HG02884 (cell line): ENCODE measurements at regions not wholly inside any gene's neighbourhood (a gene's known extent, or its start where the extent isn't known, plus 50 kb on each side); places are given as distances from the start of the nearest gene placed in this dataset.

Experiments used
- ATAC-seq: cut with Tn5 transposase; IDR thresholded peaks from one replicate; pipeline ENCODE4 v1.9.1; 2021; ENCODE audit warnings: mild to moderate bottlenecking, moderate library complexity; ENCODE audit not compliant: unreplicated experiment

DNA sequence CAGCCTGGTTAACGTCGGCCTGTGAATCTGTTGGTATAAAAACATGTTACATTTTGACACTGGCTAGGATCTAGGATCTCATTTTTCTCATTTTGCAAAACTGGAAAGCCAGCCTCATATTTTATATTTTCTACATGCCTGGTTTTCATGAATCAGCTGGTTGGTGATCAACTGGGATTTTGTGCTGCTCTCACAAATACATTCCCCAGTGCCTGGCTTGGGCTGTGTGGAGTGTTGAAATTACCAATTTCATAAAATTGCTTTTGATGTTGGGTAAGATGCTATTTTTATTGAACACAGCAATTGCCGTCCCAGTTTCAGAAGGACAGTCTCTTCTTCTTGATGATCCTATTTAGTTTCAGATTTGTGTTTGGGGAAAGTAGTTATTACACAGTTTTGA lies 604.3 kb downstream of the TAFA4 start:
- ATAC-seq = no peak

DNA sequence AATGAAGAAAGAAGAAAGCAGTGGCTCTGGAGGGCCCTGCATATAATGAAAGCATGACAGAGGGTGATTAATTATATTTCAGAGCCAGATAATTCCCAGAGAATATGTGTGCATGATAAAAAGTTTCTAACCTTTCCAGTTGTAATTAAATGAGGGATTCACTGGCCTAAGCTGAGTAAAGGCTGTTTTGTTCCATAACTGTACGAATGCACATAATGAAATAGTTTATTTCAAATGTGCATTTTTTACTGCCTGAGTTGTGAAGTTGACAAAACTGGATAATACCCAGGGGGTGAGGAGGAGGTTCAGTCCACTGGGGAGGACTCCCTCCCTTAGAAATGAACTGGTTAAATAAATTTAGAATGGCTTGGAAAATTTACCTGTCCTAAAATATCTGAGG lies 616.4 kb downstream of the TAFA4 start:
- no peak for ATAC-seq

DNA sequence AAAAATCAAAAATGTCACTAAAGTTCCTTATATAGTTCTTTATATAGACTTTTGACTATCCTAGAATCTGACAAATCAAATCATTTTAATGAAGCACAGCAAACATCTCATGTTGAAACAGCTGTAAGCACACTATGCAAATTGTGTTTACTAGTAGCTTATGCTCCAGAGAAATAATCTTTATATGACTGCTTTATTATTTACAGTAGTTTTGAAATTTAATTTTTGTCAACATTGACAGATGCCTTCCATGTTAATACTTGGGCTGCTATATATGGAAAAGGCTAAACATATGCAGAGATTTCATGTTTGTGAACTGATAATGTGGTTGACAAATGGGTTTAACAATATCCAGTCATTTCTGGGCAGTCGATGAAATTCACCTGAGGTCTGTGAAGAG lies 616.8 kb downstream of the TAFA4 start:
- no peak for ATAC-seq

DNA sequence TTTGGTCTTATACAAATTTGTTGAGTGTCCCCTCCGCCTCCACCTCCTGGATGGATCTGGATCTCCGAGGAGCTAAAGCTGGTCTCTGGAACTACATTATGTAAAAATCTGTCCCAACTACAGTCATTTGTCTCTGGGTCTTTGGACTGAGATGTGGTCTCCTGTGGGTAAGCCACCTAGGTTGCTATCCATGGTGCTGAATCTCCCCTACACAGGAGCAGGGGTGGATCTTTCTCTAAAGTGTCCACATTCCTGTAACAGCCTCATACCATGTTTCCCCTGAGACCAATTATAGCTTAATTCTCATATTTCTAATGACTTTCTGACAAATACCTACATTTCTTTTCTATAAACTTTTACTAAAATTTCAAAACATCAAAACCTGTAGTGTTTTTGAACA lies 625.8 kb downstream of the TAFA4 start:
- ATAC-seq = no peak

DNA sequence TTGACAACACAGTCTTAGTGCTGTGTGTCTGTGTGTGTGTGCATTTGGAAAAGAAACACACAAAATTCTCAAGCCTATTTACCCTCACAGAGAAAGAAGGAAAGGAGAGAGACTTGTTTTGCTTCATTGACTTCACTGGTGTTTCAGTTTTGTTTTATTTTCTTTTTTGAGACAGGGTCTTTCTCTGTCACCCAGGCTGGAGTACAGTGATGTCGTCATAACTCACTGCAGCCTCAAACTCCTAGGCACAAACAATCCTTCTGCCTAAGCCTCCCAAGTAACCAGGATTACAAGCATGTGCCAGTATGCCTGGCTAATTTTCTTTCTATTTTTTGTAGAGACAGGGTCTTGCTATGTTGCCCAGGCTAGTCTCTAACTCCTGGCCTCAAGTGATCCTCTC lies 636.9 kb downstream of the TAFA4 start:
- no peak for ATAC-seq

DNA sequence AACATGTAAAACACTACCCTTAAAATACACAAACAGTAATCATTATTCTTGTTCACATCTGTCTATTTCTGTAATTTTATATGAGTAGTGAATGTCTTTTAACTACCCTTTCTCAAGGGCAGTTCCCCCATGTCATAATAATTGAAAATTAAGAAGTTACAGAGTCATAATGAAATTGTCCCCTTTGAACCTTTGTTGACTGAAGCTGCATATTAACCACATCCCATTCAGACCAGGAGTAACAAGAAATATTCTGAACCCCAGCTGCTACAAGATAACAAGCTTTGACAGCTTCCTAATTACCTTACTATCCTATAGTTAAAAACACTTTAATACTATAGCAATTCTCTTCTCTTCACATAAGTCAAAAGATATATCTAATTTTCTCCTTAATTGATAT lies 635.9 kb upstream of the SUCLG2 start:
- no peak for ATAC-seq

DNA sequence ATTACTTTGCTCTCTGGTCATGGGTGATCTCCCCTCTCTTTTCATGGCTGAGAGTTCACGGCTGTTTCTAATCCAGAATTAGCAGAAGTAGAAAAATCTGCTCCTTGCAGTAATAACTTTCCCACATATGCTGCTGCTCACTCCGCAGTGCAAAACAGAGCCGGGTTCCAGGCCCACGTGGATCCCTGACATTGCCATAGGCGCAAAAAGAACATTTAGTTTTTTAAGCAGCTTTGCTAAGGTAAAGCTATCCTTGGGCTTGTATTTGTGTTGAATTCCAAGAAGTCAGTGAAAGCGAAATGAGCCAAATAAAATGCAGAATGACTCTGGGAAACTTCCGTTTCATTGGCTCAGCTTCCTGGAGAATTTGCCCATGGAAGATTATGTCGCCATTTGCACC lies 633.7 kb upstream of the SUCLG2 start:
- ATAC-seq = no peak

DNA sequence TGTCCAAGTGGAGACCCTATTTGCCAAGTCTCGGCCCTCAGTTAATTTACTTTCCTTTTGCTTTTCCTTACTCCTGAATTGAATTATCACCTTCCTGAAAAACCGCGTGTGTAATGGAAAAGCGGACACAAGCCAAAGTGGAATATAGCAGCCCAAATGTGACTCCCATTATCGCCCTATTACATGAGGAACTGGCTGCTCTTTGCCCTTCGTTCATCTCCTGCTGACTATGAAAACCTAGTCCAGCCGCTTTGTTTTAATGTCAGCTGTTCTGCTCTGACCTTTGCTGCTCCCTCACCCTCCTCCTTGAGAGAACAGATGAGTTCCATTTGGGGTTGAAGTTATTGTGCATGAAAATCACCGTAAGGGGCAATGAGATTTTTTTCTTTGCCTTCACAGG lies 632.7 kb upstream of the SUCLG2 start:
- no peak for ATAC-seq

DNA sequence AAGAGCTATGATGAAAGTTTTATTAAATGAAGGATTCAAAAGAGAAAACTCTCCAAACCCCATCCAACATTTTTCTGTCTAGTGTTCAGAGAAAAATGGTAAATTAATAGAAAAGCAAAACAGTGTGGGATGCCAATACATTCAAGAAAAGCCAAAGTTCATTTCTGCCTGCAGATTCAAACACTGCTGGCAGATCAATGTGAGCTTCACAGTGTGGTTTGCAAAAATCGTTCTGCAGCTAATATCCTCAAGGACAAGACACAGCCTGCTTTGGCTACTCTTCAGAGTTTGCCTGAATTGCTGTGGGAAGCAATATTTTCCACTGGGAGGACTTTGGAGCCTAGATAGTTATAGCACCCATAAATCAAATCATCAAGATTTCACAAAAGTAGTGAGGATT lies 619.9 kb upstream of the SUCLG2 start:
- no peak for ATAC-seq

DNA sequence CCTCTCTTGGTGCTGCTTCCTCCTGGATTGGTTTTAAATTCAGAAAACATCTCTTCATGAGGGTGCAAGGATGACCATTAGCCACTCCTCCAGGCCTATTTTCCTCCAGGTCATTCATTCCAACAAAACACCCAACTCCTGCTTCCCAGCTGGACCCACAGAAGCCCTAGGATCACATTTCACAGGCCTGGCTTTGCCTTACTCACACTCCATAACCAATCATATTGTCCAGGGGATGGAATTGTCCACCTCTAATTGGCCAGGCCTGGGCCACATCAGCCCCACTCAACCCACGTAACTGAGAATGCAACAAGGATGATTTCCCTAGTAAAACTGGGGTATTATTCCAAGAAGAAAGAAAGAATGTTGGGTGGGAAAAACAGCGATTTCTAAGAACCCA lies 616.7 kb upstream of the SUCLG2 start:
- no peak for ATAC-seq

DNA sequence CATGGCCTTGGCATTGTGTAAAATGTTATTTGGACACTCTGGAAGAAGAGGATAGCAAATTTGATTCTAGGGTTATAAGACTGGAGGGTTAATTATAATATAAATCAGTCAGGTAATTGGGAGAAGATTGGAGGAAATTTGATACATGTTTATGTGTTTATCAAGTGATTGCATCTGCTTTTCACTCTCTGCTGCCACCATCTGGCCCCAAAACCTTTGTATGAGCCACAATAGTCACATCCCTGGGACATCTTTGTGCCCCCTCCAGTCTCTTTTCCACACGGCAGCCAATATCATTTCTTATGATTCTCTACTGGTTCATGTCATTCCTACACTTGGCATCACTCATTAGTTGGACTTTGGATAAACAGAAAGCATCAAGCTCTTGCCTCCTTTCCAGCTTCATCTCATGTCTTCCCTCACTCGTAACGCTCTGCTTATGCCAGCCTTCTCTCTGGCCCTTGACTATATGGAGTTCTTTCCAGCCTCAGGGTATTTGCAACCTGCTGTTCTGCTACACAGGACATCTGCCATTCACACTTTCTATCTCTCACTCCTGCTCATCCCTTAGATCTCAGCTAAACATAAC lies 602.3 kb upstream of the SUCLG2 start:
- no peak for ATAC-seq

DNA sequence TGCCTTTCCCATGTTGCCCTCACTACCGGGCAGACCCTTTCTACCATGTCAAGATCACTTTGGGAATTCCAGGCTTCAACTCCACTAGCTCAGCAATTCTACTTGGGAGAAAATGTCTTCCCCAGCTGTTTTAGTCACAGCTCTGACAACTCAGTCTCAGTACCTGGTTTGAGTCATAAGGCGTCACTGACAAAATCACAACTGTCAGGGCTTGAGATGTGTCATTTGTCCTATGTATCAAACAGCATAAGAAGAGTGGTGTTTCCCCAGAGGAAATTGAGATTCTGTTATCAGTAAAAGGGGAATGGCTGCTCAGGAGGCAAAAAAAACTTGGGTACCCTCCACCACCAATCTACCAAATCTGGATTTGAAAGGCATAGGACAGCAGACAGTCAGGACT lies 594.9 kb upstream of the SUCLG2 start:
- ATAC-seq = no peak

DNA sequence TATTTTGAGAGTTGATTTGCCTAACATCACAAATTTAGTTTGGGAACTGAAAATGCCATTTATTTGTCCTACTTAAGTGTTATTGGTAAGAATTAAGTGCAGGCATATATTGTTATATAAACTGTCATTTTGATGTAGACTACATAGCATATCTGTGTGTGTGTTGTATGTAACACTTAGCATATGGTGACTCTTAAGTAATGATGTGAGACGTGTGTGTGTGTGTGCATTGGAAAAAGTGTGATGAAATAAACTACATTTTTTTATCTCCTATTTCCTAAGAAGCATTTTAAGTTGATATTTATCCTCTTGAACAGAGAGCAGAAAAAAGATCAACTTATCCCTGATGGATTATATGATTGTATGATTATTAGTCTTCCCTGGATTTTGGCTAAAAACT lies 588.2 kb upstream of the SUCLG2 start:
- ATAC-seq = no peak

DNA sequence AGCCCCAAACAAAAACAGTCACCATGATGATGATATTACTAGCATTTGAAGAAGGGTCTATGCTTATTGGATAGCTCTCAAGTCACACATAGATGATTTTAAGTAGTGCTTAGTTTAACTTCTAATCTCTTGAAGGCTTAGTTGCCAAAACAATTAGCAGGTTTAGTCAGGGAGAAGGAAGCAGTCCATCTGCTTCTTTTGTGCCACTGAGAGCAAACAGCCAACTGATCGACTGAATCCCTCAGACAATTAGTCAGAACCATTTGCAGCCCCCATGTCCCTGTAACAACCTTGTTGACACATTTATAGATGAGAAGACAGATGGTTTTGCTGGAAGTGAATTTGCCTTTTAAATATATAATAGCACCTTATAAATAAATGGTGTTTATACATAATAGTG lies 585.1 kb upstream of the SUCLG2 start:
- ATAC-seq = no peak

DNA sequence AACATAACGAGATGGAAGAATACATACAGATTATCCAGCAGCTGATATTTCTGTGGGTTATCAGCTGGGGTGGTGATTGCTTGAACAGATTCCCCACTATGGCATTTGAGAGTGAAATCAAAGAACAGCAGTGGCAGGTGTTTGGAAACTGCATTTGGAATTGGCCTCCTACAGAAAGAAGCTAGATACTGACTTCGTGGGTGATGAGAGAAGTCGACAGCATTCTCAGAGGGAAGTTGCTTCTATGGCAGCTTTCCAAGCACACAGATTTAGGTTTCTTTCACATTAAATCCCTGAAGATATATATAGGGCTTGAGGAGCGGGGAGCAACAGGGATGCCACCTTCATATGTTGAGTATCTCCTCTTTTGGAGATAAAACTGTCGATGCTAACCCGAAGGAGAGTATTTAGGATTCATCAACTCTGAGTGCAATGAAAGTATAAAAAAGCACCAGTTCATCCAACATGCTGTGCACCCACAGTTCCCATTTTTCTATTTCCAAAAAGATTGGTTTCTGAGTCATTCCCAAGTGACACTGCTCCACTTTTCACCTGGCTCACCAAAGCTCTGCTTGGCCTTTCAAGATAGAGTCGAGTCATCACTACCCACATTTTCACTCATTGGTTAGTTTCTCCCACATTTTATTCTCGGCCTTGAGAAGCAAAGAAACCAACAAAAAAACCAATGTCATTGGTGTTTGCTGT lies 579.8 kb upstream of the SUCLG2 start:
- ATAC-seq = no peak

DNA sequence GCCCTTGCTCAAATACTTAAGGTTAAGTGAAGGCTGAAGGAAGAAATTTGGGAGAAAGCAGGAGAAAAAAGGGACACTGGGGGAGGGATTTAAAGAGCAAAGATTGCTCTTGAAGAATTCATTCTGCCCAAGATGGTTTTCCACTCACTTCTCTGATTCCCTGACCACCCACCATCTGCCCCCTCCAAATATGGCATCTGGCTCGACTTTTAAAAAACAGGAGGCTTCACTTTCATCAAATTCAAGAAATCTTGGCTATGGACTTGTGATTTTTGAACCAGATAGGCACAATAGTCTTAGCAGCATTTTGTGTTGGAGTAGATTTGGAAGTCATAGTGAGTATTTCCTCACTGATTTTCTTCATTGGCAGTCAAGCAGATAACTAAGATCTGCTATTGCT lies 574.4 kb upstream of the SUCLG2 start:
- no peak for ATAC-seq

DNA sequence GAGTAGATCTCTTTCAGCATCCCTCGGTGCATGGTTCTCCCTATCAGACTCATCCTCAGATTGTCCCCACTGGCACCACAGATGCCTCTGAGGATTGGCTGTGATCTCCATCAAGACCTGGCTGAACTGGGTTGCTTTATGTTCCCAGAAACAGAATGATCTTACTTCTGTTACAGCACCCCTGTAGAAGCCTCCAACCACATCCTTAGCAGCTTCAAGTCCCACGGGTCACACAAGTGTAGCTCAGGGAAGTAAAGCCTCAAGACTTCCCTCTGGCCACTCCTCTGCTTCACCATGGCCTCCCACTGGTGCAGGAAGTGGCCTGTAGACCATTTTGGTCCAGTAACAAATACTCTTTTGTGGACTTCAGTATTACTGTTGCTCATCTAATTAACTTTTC lies 566.4 kb upstream of the SUCLG2 start:
- no peak for ATAC-seq

DNA sequence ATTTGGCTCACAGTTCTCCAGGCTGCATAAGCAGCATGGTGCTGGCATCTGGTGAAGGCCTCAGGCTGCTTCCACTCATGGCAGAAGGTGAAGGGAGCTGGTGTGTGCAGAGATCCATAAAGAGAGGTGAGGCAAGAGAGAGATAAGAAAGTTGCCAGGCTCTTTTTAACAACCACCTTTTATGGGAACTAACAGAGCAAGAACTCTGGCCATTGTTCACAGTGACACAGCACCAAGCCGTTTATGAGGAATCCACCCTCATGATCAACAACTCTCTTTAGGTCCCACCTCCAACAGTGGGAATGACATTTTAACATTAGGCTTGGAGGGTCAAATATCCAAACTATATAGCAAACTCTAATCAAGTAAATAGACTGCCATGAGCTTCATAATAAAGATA lies 557.2 kb upstream of the SUCLG2 start:
- no peak for ATAC-seq

DNA sequence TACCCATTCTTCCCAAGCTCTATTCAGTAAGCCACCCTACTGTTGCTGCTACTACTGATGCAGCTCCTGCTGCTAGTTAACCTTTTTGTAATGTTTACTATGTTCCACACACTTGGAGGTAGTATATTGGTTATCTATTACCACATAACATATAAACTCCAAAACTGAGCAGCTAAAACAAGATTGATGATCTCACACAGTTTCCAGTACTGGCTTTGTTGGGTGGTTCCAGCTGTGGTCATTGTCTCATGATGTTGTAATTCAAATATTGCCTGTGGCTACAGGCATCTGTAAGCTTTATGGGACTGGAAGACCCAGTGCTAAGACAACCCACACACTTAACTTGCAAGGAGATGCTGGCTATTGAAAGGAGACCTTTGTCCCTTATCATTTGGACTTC lies 556.2 kb upstream of the SUCLG2 start:
- ATAC-seq = no peak

DNA sequence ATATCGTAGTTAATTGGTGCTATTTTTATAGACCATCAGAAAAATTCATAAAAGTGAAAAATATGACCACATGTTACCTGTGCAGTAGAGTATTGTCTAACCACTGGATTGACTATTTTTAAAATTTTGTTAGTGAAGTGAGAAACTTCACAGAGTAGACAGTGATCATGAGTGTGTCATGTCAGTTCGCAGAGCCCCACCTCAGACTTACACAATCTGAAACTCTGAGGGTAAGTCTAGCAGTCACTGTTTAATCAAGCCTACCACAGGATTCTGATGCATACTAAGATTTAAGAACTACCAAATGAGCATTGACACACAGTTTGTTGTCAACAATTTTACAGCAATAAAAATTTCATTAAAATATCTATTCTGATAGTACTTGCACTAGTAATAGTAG lies 552.9 kb upstream of the SUCLG2 start:
- ATAC-seq = no peak

DNA sequence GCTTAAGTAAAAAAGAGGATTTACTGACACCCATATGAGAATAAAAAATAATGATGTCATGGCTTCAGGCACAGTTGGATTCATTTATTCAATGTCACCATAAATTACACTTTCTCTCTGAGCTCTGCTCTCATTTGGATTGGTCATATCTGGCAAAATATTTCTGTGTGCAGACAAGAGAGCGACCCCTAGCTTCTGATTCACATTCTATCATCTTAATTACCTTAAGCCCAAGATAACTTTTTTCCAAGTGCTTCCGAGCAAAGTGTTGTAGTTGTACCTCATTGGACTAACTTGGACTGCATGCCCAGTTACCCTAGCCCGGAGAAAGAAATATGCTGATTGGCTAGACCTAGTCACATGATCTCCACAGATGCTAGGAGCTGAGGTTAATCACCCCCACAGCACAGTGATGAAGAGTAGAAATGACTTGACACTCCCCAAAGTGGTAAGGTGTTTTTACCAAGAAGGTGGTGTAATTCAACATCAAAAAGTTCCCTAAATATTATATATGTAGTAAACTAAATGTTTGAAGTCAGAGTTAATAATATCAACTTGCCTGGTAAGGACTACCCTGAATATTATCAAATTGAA lies 552.2 kb upstream of the SUCLG2 start:
- no peak for ATAC-seq

DNA sequence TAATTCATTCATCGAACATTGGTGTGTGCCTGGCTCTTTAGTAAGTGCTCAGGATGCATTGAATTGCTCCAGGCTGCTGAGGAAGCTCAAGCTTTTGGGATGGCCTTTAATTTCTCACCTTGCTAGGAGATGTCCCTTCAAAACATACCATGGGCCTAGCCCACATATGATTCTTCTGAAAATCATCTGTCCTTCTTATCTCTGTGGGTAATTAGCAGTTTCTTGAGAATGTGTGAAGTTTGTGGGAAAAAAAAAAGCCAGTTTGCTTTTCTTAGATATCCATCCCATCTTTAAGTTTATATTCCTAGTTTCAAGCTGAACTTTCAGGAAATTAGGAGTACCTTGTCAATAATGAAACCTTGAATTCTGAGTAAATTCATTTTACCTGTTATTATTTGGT lies 532.3 kb upstream of the SUCLG2 start:
- no peak for ATAC-seq

DNA sequence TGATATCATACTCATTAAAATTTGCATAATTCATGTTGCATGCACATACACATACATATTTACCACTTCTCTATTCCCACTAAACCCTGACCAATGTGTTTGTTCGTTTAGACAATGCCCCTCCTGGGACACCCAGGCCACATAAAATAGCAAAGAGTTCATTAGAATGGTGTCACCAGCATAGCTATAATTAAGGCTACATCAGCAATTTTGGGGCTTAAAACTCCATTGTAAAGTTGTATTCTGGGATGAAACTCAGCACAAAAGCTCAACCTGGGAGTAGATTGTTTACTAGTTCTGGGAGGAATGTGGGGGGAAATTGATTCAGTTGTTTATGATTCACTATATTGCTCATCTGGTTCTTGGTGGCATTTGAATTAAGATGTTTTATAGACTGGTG lies 522.2 kb upstream of the SUCLG2 start:
- ATAC-seq = no peak
